Ascending aorta (tissue), 2 donors: ENCODE measurements at regions not wholly inside any gene's neighbourhood (a gene's known extent, or its start where the extent isn't known, plus 50 kb on each side); places are given as distances from the start of the nearest gene placed in this dataset.

ENCODE experiments used
- DNase-seq, 2 donors: peaks; one replicate each; pipeline ENCODE4 v3.0.0-alpha.2; 2019; ENCODE audit warnings: low spot score in 2 of 2
- H3K27ac ChIP-seq, 2 donors: fragments of 200-600 bp; sonication (generic); one replicate each; pipeline ENCODE4 v1.5.1; 2016 to 2017; ENCODE audit warnings: mild to moderate bottlenecking in 1 of 2
- H3K27me3 ChIP-seq: fragments of 200-600 bp; sonication (generic); one replicate; pipeline ENCODE4 v1.5.1; 2017
- H3K36me3 ChIP-seq, 2 donors: fragments of 200-600 bp; sonication (generic); one replicate each; pipeline ENCODE4 v1.5.1; 2016
- H3K4me1 ChIP-seq, 2 donors: fragments of 200-600 bp; sonication (generic); one replicate each; pipeline ENCODE4 v1.5.1; 2016 to 2017; ENCODE audit warnings: mild to moderate bottlenecking in 1 of 2
- H3K4me3 ChIP-seq, 2 donors: fragments of 200-600 bp; sonication (generic); one replicate each; pipeline ENCODE4 v1.5.1; 2016 to 2017; ENCODE audit warnings: mild to moderate bottlenecking in 1 of 2
- H3K9me3 ChIP-seq, 2 donors: fragments of 200-600 bp; sonication (generic); one replicate each; pipeline ENCODE4 v1.5.1; 2016
- intact Hi-C: fragments of 100-400 bp; cut with DNase I; formaldehyde crosslinking; loops from one replicate; pipeline ENCODE4 v1.15.1; 2023
- TF ChIP-seq, protein P1 (sequence below), 3 experiments: fragments of 200-600 bp in 2 of 3; fragments of 450-650 bp in 1 of 3; sonication (generic) in 2 of 3; IDR thresholded peaks; one replicate each; pipeline ENCODE4 v1.5.1; 2016 to 2019; ENCODE audit warnings: antibody characterized with exemption in 3 of 3, mild to moderate bottlenecking in 1 of 3, moderate library complexity in 1 of 3

DNA sequence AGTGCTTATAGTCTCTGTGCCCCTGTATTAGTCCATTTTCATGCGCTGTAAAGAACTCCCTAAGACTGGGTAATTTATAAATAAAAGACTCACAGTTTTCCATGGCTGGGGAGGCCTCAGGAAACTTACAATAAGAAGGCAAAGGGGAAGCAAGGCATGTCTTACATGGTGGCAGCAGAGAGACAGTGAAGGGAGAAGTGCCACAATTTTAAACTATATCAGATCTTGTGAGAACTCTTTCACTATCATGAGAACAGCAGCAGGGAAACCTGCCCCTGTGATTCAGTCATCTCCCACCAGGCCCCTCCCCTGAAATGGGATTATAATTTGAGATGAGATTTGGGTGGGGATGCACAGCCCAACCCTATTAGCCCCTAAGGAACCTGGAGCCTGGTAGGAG, 243.2 kb downstream of the EDEM1 start:
- H3K27ac ChIP-seq, result no peak overlapping the region
- no peaks in the 10 kb centered on the region for H3K27me3 ChIP-seq
- DNase-seq, result no peak
- H3K36me3 ChIP-seq, result no peaks in the 10 kb centered on the region
- H3K4me1 ChIP-seq, result no peaks in the 10 kb centered on the region
- no peak overlapping the region for H3K4me3 ChIP-seq
- H3K9me3 ChIP-seq, result no peaks in the 10 kb centered on the region
- intact Hi-C loops, result no loop called here
- TF ChIP-seq, protein P1, sequence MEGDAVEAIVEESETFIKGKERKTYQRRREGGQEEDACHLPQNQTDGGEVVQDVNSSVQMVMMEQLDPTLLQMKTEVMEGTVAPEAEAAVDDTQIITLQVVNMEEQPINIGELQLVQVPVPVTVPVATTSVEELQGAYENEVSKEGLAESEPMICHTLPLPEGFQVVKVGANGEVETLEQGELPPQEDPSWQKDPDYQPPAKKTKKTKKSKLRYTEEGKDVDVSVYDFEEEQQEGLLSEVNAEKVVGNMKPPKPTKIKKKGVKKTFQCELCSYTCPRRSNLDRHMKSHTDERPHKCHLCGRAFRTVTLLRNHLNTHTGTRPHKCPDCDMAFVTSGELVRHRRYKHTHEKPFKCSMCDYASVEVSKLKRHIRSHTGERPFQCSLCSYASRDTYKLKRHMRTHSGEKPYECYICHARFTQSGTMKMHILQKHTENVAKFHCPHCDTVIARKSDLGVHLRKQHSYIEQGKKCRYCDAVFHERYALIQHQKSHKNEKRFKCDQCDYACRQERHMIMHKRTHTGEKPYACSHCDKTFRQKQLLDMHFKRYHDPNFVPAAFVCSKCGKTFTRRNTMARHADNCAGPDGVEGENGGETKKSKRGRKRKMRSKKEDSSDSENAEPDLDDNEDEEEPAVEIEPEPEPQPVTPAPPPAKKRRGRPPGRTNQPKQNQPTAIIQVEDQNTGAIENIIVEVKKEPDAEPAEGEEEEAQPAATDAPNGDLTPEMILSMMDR (IDR thresholded peaks at IDR 0.05), result no peak

DNA sequence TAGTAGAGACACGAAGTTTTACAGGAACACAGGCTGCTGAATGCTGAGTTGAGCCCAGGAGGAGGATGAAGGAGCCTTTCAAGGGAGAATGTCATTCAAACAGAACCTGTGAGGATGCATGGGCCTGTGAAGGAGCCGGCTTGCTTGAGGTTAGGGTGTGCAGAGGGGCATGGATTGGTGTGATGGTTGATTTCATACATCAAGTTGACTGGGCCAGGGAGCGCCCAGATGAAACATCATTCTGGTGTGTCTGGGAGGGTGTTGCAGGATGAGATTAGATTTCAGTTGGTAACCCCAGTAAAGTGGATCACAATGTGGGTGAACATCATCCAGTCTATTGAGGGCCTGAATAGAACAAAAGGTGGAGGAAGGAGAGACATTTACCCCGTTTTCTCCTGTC, 243.6 kb downstream of the EDEM1 start:
- Histone ChIP-seq H3K4me3 (no peak overlapping the region), H3K4me1 (no peaks in the 10 kb centered on the region), H3K27me3 (no peaks in the 10 kb centered on the region), H3K9me3 (no peaks in the 10 kb centered on the region), H3K27ac (no peak overlapping the region), H3K36me3 (no peaks in the 10 kb centered on the region)
- TF ChIP-seq, protein P1 (IDR thresholded peaks at IDR 0.05), result no peak
- intact Hi-C loops, result no loop called here
- DNase-seq, result no peak

DNA sequence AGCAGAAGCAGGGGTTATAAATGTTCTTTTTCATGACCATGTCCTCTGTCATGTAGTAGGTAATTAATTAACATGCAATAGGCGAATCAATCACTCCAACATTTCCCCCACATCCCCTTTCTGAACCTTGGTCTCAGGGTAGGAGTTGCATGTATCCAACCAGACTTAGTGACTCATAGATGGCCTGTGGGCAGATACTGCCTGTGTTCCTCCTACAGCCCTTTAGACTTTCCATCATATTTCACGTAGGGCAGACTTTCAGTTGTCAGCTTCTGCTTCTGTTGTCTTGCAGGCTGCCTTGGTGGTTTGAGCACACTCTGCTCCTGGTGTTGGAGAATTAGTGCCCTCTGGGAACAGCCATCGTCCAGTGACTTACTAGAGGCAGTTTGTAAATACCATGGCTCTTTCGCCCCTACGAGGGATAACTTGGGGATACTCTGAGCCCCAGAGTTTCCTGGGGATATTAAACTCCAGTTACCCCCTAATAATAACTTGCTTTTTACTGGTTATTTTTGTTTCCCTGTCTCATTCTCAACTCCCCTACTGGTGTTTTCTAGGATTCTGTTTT, 244.4 kb downstream of the EDEM1 start:
- intact Hi-C loops, result no loop called here
- no peaks in the 10 kb centered on the region for H3K9me3 ChIP-seq
- TF ChIP-seq, protein P1 (IDR thresholded peaks at IDR 0.05), result no peak

DNA sequence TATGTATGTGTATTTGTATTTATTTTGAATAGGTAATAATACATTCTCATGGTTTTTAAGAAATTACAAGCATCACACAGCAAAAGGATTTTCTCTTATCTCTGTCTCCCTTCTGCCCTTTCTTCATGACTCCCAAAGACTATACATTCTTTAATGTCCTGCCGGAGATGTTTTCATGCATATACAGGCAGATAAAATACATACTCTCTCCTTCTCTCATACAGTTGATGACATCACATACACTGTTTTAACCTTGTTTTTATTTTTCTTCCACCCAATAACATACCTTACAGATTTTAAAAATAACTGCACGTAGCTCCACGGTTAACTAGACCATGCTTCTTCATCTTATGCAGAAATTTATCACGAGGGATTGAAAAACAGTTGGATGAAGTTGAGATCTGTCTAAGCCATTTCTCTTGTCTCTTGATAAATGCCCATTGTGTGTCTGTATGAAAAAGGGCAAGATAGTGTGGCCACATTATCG, 249.8 kb downstream of the EDEM1 start:
- H3K9me3 ChIP-seq, result no peaks in the 10 kb centered on the region
- no peak for DNase-seq
- no peak overlapping the region for H3K4me3 ChIP-seq
- intact Hi-C loops, result no loop called here
- H3K27ac ChIP-seq, result no peak overlapping the region
- H3K27me3 ChIP-seq, result no peaks in the 10 kb centered on the region
- TF ChIP-seq, protein P1 (IDR thresholded peaks at IDR 0.05), result no peak
- no peaks in the 10 kb centered on the region for H3K36me3 ChIP-seq
- no peaks in the 10 kb centered on the region for H3K4me1 ChIP-seq

More for the DNA sequence above, 244.4 kb downstream of the EDEM1 start:
- H3K36me3 ChIP-seq, result no peaks in the 10 kb centered on the region
- H3K4me3 ChIP-seq, result no peak overlapping the region
- no peaks in the 10 kb centered on the region for H3K4me1 ChIP-seq
- no peak overlapping the region for H3K27ac ChIP-seq
- no peak for DNase-seq
- no peaks in the 10 kb centered on the region for H3K27me3 ChIP-seq

DNA sequence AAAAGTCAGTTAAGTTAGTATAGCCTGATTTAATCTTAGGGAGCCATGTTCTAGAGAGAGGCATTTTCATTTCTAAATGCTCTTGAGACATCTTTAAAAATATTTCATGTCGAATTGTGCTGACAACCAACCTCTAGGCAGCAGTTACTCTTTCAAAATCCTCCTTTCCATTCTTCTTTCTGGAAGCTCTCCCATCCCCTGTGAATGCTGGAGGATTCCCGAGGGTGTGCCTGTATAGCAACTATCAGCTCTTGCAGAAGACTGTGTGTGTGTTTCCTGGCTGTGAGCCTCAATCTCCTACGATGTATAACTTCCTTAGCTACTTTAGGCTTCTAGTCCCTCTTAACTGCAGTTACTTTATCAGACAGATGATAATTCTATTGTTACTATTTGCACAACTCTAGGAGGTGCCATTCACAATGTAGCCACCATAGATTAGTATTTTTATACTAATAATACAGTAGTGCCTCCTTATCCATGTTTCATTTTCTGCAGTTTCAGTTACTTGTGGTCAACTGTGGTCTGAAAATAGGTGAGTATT, 250.3 kb downstream of the EDEM1 start:
- Histone ChIP-seq H3K27ac (no peak overlapping the region), H3K9me3 (no peaks in the 10 kb centered on the region), H3K4me1 (no peaks in the 10 kb centered on the region), H3K4me3 (no peak overlapping the region), H3K36me3 (no peaks in the 10 kb centered on the region), H3K27me3 (no peaks in the 10 kb centered on the region)
- no peak for DNase-seq
- TF ChIP-seq, protein P1 (IDR thresholded peaks at IDR 0.05), result no peak
- intact Hi-C loops, result no loop called here
